ENCODE measurements at regions not wholly inside any gene's neighbourhood (a gene's known extent, or its start where the extent isn't known, plus 50 kb on each side); places are given as distances from the start of the nearest gene placed in this dataset.

GRCh38 chr7:118755067-118755625 is 530.6 kb downstream of the ANKRD7 start:
- TF ChIP-seq, protein P1, sequence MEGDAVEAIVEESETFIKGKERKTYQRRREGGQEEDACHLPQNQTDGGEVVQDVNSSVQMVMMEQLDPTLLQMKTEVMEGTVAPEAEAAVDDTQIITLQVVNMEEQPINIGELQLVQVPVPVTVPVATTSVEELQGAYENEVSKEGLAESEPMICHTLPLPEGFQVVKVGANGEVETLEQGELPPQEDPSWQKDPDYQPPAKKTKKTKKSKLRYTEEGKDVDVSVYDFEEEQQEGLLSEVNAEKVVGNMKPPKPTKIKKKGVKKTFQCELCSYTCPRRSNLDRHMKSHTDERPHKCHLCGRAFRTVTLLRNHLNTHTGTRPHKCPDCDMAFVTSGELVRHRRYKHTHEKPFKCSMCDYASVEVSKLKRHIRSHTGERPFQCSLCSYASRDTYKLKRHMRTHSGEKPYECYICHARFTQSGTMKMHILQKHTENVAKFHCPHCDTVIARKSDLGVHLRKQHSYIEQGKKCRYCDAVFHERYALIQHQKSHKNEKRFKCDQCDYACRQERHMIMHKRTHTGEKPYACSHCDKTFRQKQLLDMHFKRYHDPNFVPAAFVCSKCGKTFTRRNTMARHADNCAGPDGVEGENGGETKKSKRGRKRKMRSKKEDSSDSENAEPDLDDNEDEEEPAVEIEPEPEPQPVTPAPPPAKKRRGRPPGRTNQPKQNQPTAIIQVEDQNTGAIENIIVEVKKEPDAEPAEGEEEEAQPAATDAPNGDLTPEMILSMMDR (IDR thresholded peaks at IDR 0.05; ENCODE audit: insufficient read depth, low read length): no peak
- DNase-seq (ENCODE audit: low read depth): no peak
- no peak overlapping the region for H3K4me3 ChIP-seq (ENCODE audit: low read depth, low read length)

GRCh38 chr7:118757066-118757465 is 532.6 kb downstream of the ANKRD7 start:
- H3K4me3 ChIP-seq (ENCODE audit: low read depth, low read length): no peak overlapping the region
- TF ChIP-seq, protein P1 (IDR thresholded peaks at IDR 0.05; ENCODE audit: insufficient read depth, low read length): no peak
- DNase-seq (ENCODE audit: low read depth): no peak

- no peak for DNase-seq (ENCODE audit: low read depth)
- H3K4me3 ChIP-seq (ENCODE audit: low read depth, low read length): no peak overlapping the region
- TF ChIP-seq, protein P1 (IDR thresholded peaks at IDR 0.05; ENCODE audit: insufficient read depth, low read length): no peak
Observed at GRCh38 chr7:118758582-118758981, 534.1 kb downstream of the ANKRD7 start.

- no peak for DNase-seq (ENCODE audit: low read depth)
- TF ChIP-seq, protein P1 (IDR thresholded peaks at IDR 0.05; ENCODE audit: insufficient read depth, low read length): no peak
- H3K4me3 ChIP-seq (ENCODE audit: low read depth, low read length): no peak overlapping the region
Observed at GRCh38 chr7:118759921-118760320, 535.4 kb downstream of the ANKRD7 start.

DNA sequence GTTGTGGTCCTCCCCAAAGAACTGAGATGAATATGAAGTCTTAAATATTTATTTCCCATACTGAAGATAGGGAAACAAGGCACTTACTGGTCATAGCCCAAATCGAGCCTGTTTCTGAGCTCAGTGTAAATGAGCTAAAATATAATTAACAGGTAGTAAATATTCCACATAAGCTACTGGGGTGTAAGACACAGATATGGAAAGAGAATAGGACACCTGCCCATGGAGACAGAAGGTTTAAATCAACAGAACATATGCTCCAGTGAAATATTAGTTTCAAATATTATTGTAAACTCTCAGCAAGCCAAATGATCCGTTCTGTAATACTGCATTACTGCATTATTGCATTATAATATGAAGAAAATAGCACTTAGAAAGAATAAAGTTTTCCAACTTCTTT is 537.9 kb downstream of the ANKRD7 start:
- H3K4me3 ChIP-seq (ENCODE audit: low read depth, low read length): no peak overlapping the region
- TF ChIP-seq, protein P1 (IDR thresholded peaks at IDR 0.05; ENCODE audit: insufficient read depth, low read length): no peak
- no peak for DNase-seq (ENCODE audit: low read depth)

DNA sequence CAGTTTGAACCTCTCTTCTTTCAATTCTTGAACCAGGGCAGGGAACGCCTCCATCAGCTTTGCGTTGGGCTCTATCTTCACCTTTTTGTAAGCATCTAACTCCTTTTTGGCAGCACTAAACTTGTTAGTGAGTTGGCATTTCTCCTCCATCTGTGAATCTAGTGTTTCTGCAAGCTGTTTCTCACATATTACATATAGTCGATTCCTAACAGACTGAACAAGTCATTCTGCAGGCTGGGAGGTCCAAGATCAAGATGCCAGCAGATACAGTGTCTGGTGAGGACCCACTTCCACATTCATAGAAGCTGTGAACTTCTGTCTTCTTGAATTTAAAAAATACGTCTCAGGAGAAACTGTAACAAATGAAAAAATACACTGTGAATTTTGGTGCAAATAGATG is 539.7 kb downstream of the ANKRD7 start:
- DNase-seq (ENCODE audit: low read depth): no peak
- TF ChIP-seq, protein P1 (IDR thresholded peaks at IDR 0.05; ENCODE audit: insufficient read depth, low read length): no peak
- no peak overlapping the region for H3K4me3 ChIP-seq (ENCODE audit: low read depth, low read length)

- TF ChIP-seq, protein P1 (IDR thresholded peaks at IDR 0.05; ENCODE audit: insufficient read depth, low read length): no peak
- H3K4me3 ChIP-seq (ENCODE audit: low read depth, low read length): no peak overlapping the region
- DNase-seq (ENCODE audit: low read depth): no peak
Observed at GRCh38 chr7:118771672-118772071, 547.2 kb downstream of the ANKRD7 start.

All from fibroblast of the aortic adventitia (primary cell).